HG03066 (cell line): ENCODE measurements at regions not wholly inside any gene's neighbourhood (a gene's known extent, or its start where the extent isn't known, plus 50 kb on each side); places are given as distances from the start of the nearest gene placed in this dataset.

Experiments used
- ATAC-seq: cut with Tn5 transposase; IDR thresholded peaks from one replicate; pipeline ENCODE4 v1.9.1; 2021; ENCODE audit warnings: low read depth; ENCODE audit not compliant: unreplicated experiment

DNA sequence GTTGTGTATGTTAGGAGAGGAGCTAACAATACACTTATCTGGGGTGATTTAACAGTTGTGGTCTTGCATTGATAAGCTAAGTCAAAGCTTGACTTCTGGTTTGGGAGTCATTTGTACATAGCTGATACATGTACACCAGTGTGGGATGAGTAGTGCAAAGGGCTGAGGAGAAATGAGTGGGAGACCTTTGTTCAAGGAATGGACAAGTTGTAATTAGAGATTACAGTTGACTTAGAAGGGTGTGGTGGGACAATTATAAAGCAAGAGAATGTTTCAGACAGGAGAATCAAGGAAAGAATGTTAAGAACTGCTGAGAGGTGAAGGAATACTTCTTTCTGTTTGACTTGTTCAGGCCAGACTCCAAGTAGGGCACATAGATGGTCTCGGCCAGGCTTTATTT, 209.7 kb upstream of the STEAP4 start:
- ATAC-seq: no peak

DNA sequence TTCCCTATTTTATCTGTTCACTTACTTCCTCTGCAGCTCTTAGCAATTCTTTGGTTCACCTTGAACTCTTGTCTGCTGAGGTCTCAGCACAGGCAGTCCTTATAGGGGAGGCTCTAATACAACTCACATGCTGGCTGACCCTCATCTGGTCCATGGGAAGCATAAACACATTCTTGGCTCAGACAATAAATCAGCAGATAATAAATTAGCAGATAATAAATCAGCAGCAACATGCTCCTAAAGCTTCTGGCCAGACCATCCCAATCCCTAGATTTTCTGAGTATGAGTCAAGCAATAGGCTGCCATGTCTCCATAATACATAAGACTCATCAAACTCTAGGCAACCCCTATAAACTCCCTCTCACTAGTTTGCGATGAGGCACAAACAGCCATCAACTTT, 208.6 kb upstream of the STEAP4 start:
- no peak for ATAC-seq

DNA sequence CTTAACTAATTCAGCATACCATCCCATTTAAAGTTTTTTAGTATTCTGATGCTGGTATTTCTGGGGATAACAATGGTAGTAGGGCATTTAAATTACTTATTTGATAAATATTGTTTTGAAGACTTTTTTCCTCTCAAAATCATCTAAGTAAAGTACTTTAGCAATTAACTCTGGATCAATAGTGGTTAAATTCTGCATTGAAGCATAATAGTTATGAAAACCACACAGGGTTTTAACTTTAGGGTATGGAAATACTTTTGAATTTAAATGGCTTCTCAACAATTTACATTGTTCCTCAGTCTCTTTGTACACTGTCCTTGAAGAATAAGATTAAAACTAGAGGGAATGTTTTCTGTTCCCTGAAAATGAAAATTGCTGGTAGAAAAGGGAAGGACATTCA, 202.6 kb upstream of the STEAP4 start:
- no peak for ATAC-seq

- ATAC-seq: no peak
These were observed 193.4 kb upstream of the STEAP4 start for GRCh38 chr7:88500131-88500530.

DNA sequence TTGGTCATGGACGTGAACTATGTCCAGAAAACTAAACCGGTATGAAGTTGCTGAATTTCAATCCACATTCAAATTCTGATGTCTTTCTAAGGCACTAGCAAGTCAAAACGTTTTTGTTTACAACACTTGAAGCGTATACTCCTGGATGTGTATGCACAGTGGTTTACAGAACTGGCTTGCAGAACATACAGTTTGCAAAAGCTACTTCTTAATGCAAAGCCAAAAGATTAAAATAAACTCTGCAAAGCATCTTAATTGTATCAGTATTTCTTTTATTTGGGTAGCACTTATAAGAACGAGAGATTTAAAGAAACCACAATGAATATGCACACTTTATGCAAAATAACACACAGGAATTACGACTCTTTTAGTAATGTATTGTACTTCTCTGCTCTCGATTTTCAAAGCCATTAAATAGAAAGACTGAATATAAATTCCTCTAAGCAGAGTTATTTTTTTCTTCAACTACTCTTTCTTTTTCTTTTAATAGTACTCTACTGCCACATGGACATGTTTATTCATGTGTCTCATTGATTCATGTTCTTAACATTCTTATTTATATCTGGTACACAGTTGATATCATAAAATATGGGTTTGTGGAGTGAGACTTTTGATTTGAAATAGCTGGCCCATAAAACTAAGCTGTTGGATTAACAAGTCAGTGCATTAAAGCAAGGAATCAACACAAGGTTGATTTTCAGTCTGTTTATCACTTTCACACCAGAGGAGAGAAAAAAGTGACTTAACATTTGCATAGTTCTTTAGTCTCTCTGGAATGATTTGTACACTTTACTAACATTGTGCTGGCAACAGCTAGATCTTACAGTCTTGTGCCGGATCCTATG, 189.4 kb upstream of the STEAP4 start:
- ATAC-seq: no peak

GRCh38 chr7:88492153-88492552, 185.5 kb upstream of the STEAP4 start:
- ATAC-seq: no peak

- no peak for ATAC-seq
These were observed 184.2 kb upstream of the STEAP4 start for GRCh38 chr7:88490874-88491273.

DNA sequence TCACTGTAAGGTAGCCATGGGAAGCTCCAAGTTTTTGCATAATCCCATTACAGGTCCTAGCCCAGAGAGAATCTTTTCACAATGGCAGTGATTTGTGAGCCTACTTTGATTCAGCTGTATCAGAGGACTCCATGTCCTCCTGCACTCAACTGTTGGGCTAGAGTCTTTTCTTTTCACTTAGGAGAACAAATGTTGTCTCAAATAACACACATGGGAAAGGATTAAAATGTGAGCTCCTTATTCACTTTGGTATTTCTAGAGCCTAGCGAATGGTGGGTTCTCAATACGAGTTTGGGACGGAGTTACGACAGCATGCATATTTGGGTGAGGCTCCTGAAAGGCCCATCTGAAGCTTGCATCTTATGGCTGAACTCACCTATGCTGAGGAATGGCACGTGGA, 183.5 kb upstream of the STEAP4 start:
- no peak for ATAC-seq

DNA sequence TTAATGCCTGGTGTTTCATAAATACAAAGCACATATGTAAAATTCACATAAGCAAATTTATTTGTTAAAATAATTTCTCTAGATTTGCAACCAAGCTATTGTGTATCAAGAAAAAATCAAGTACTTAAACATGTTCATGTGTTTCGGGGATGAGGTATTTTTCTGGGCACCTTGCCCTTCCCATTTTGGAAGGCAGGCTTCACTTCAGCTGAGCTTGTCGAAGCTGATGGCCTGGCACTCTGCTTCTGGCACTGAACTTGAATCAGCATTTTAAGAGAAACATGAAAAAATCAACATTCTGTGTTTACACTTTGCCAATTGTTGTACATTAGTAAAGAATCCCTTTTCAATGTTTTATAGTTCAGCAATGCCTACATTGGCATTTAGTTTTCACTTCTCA, 179.1 kb upstream of the STEAP4 start:
- no peak for ATAC-seq

DNA sequence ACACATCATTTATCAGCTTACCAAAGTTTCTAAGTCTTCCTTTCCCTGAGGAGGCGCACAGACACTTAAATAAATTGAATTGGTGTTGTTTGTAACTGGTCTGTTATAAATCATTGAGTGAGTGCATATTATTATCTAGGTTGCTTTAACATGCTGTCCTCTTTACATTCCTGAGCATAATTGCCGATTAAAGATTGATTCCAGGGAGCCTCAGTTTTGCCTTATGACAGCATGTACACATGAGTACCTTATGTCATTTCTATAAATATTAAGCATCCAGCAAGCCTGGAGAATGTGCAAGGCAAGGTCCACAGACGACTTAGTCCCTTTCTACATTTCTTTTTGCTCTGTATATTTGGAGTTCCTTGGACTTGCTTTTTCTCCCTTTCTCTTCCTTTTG, 177.9 kb upstream of the STEAP4 start:
- no peak for ATAC-seq

DNA sequence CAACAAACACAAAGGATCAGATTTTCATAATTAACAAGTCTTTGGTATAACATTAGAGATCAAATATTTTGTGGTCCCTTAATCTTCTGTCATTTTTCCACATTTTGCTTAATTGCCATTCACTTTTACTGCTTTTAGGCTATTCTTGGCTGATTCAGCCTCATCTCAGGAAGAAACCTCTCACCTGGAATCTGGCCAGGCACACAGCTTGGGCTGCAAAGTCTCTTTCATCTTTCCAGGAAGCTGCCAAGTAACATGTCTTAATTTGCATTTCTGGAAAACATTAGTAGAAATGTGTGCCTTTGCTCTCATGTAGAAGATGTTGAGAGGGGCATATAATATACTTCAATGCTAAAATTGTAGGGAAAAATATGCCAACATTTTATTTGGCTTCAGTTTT, 174.2 kb upstream of the STEAP4 start:
- ATAC-seq: no peak

- ATAC-seq: no peak
These were observed 173.6 kb upstream of the STEAP4 start for GRCh38 chr7:88480271-88480670.

DNA sequence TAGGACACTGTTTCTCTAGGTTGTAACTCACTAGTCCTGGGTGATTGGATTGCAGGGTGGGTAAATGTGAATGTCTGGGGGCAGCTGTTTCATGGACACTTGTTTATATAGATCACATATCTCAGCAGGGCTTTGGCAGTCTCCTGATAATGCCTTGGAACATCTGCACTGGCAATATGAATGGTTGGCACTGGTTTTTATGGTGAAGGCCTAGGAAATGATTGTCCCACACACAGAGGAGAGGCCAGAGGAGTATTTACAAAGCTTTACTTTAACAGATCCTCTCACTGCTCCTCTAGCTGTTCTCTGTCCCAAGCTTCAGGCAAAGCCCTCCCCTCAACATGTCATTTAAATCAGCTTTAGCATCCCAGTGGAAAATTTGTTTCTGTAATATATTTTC, 171.3 kb upstream of the STEAP4 start:
- ATAC-seq: no peak

DNA sequence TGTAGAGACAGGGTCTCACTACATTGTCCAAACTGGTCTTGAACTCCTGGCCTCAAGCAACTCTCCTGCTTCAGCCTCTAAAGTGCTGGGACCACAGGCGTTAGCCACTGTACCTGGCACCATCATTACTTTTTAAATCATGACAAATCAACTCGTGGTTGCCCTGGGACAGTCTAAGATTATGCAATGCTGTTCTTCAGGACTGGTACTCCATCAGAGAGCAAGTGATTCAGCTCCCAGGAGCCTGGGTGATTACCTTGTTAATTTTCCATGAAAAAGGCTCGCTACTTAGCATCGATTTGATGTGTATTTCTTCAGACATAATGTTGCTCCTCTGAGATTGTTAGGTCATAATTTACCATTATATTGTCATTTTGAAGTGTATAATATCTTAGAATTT, 158.9 kb upstream of the STEAP4 start:
- ATAC-seq: no peak

- no peak for ATAC-seq
These were observed 156.1 kb upstream of the STEAP4 start for GRCh38 chr7:88462799-88463198.

- ATAC-seq: no peak
These were observed 154.0 kb upstream of the STEAP4 start for GRCh38 chr7:88460650-88461049.

DNA sequence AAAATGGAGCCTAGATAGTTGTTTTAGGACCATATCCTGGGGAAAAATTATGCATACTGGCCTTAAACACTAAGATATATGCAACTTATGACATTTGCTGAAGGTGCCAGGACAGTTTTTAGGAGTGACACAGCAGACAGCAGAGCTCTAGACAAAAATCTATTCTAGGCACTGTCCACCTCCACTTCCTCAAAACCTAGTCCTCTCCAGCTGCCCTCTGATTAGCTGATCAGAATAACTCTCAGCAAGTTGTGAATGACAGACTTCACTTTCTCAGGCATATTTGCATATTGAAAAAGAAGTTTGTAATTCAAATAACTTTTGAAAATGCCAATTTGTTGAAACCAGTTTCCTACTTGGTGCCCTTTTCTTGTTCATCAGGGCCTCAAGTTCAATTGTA, 152.3 kb upstream of the STEAP4 start:
- ATAC-seq: no peak

GRCh38 chr7:88458279-88458678, 151.6 kb upstream of the STEAP4 start:
- no peak for ATAC-seq

GRCh38 chr7:88457320-88457719, 150.6 kb upstream of the STEAP4 start:
- no peak for ATAC-seq

GRCh38 chr7:88456490-88456889, 149.8 kb upstream of the STEAP4 start:
- no peak for ATAC-seq

DNA sequence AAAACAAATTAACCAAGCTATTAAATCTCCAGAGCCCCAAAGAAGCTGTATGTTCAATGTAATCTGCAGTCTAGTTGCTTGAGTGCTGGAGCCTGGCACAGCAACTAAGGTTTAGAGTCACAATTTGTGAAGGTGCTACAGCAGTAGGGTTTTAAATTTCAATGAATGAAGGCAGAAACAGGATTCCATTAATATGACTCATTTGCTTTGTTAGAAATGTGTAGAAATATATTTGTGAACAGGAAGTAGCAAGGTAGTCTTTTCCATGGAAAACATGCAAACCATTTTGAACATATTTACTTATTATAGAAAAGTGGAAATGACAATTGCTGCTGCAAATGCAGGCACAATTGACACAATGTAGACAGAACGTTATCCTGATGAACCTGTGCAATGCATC, 149.0 kb upstream of the STEAP4 start:
- ATAC-seq: no peak

- ATAC-seq: no peak
These were observed 146.0 kb upstream of the STEAP4 start for GRCh38 chr7:88452646-88453045.

- ATAC-seq: no peak
These were observed 144.2 kb upstream of the STEAP4 start for GRCh38 chr7:88450874-88451273.
